ENCODE measurements at regions not wholly inside any gene's neighbourhood (a gene's known extent, or its start where the extent isn't known, plus 50 kb on each side); places are given as distances from the start of the nearest gene placed in this dataset.

DNA sequence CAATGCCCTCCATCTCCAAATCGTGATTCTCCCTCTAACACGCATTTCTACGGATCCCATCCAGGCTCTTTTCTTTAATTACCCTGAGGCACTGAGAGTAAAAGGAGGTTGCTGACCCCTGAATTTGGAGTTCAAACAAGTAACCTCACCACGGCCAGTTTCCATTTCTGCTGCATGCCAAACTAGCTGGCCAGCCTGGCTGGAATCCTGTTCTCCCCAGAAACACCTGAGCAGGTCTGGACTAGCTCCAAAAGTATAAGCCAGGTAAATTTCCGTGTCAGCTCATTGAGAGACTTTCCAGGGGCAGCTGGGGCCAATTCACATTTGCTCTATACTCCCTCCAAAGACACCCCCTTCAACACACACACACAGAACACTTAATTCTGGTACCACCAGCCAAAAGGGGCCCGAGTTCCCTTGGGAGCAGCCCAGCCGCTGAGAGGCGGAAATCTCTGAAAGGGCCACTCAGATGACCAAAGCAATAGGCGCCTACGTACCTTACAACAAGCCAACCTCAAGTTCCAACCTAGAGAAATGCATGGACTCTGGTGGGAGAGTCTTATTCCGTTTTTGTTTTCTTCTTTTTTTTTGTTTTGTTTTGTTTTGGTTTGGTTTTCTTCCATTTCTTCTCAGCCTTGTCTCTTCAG, 131.4 kb downstream of the NDUFA12 start:
- peaks cover 0 to 28% (median 24%) of the 10 kb centered on the region in 4 donors for H3K4me1 ChIP-seq
- H3K27me3 ChIP-seq, result peaks cover 7 to 38% (median 34%) of the 10 kb centered on the region in 3 donors
- H3K4me3 ChIP-seq, result no peak overlapping the region
- H3K9me3 ChIP-seq, result no peaks in the 10 kb centered on the region
- intact Hi-C loops (cut with DNase I), result loop anchor here (5.0 to 10.0 kb wide), 3 partner anchors 40 to 327 kb away; no protein-coding TSS in a partner anchor
- H3K36me3 ChIP-seq, result no peaks in the 10 kb centered on the region
- WGBS, 2 donors, result 53 to 76% methylated on average over 11 of the region's 11 CpGs
- DNase-seq, result no peak
- TF ChIP-seq POLR2AphosphoS5 (IDR thresholded peaks at IDR 0.05) (no peak), POLR2A (IDR thresholded peaks at IDR 0.05) (no peak), EP300 (IDR thresholded peaks at IDR 0.05) (no peak)
- TF ChIP-seq, protein P1, sequence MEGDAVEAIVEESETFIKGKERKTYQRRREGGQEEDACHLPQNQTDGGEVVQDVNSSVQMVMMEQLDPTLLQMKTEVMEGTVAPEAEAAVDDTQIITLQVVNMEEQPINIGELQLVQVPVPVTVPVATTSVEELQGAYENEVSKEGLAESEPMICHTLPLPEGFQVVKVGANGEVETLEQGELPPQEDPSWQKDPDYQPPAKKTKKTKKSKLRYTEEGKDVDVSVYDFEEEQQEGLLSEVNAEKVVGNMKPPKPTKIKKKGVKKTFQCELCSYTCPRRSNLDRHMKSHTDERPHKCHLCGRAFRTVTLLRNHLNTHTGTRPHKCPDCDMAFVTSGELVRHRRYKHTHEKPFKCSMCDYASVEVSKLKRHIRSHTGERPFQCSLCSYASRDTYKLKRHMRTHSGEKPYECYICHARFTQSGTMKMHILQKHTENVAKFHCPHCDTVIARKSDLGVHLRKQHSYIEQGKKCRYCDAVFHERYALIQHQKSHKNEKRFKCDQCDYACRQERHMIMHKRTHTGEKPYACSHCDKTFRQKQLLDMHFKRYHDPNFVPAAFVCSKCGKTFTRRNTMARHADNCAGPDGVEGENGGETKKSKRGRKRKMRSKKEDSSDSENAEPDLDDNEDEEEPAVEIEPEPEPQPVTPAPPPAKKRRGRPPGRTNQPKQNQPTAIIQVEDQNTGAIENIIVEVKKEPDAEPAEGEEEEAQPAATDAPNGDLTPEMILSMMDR (IDR thresholded peaks at IDR 0.05), result no peak
- H3K27ac ChIP-seq, result peak overlapping the region in 1 of 4 donors; percentile 71

DNA sequence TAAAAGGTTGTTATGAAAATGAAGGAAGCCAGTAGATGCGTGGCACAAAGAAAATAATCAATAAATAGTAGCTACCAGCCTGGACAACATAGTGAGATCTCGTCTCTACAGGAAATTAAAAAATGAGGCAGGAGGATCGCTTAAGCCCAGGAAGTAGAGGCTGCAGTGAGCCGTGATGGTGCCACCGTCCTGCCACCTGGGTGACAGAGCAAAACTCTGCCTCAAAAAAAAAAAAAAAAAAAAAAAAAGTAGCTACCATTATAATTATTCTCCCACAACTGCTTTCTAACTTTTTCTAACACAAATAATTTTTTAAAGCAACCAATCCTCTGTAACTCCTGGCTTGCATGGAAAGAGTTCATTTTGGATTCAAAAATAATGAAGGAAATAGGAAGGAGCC, 133.0 kb downstream of the NDUFA12 start:
- intact Hi-C loops (cut with DNase I), result loop anchor here (5.0 to 10.0 kb wide), 3 partner anchors 38 to 326 kb away; no protein-coding TSS in a partner anchor
- H3K27me3 ChIP-seq, result peaks cover 7 to 38% (median 32%) of the 10 kb centered on the region in 3 donors
- WGBS, 2 donors, result 55 to 79% methylated on average over 5 of the region's 5 CpGs
- no peak for DNase-seq
- H3K4me3 ChIP-seq, result no peak overlapping the region
- no peaks in the 10 kb centered on the region for H3K36me3 ChIP-seq
- H3K4me1 ChIP-seq, result peaks cover 0 to 32% (median 27%) of the 10 kb centered on the region in 4 donors
- TF ChIP-seq, protein P1 (IDR thresholded peaks at IDR 0.05), result no peak
- TF ChIP-seq EP300 (IDR thresholded peaks at IDR 0.05) (no peak), POLR2AphosphoS5 (IDR thresholded peaks at IDR 0.05) (no peak), POLR2A (IDR thresholded peaks at IDR 0.05) (no peak)
- H3K27ac ChIP-seq, result no peak overlapping the region
- no peaks in the 10 kb centered on the region for H3K9me3 ChIP-seq

DNA sequence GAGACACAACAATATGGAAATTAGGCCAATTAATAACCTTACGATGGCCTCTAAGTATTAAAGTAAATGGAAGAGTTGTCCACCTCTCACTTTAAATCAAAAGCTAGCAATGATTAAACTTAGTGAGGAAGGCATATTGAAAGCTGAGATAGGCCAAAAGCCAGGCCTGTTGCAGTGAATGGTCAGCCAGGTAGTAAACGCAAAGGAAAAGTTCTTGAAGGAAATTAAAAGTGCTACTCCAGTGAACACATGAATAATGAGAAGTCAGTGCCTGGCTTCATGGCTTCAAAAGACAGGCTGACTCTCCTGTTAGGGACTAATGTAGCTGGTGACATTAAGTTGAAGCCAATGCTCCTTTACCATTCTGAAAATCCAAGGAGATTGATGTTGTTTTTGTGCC, 135.3 kb downstream of the NDUFA12 start:
- 93 to 95% methylated on average over 2 of the region's 2 CpGs for WGBS, 2 donors
- intact Hi-C loops (cut with DNase I), result no loop called here

DNA sequence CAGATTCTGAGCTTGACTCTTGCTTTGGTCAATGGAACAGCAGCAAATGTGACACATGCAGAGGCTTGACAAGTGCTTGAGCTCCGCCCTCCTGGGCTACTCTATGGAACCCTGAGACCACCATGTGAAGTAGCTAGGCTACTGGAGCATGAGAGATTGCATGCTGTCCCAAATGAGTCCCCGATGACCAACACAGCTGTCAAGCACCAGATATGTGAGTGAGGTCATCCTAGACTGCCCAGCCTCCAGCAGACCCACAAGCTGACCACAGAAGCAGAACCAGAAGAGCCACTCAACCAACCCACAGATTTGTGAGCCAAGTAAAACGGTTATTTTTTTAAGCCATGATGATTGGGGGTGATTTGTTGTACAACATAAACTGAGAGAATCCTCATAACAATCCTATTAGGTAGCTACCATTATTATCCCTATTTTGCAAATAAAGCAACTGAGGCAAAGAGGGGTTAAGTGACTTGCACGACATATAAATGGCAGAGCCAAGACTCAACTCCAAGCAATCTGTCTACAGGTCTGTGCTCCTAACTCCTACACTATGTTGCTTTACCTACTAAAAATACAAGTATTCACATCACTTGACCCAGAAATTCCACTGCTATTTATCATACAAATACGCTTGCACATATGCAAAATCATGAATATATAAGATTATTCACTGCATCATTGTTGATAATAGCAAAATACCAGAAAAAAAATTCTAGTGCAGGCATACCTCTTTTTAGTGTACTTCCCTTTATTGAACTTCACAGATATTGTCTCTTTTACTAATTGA, 136.2 kb downstream of the NDUFA12 start:
- no peak for TF ChIP-seq EP300 (IDR thresholded peaks at IDR 0.05)
- TF ChIP-seq, protein P1 (IDR thresholded peaks at IDR 0.05), result no peak
- no peak for TF ChIP-seq POLR2A (IDR thresholded peaks at IDR 0.05)
- no peak for TF ChIP-seq POLR2AphosphoS5 (IDR thresholded peaks at IDR 0.05)
- no peaks in the 10 kb centered on the region for H3K36me3 ChIP-seq
- DNase-seq, result no peak
- intact Hi-C loops (cut with DNase I), result no loop called here
- H3K9me3 ChIP-seq, result no peaks in the 10 kb centered on the region
- 86 to 91% methylated on average over 5 of the region's 5 CpGs for WGBS, 2 donors
- no peak overlapping the region for H3K27ac ChIP-seq
- peaks cover 0 to 18% (median 13%) of the 10 kb centered on the region in 3 donors for H3K27me3 ChIP-seq
- no peak overlapping the region for H3K4me3 ChIP-seq
- H3K4me1 ChIP-seq, result peaks cover 0 to 19% (median 2%) of the 10 kb centered on the region in 4 donors

More for the DNA sequence above, 135.3 kb downstream of the NDUFA12 start:
- H3K27me3 ChIP-seq, result peaks cover 4 to 23% (median 22%) of the 10 kb centered on the region in 3 donors
- DNase-seq, result no peak
- H3K4me1 ChIP-seq, result peaks cover 0 to 24% (median 9%) of the 10 kb centered on the region in 4 donors
- no peak overlapping the region for H3K27ac ChIP-seq
- no peak overlapping the region for H3K4me3 ChIP-seq
- H3K36me3 ChIP-seq, result no peaks in the 10 kb centered on the region
- no peak for TF ChIP-seq EP300 (IDR thresholded peaks at IDR 0.05)
- no peak for TF ChIP-seq POLR2AphosphoS5 (IDR thresholded peaks at IDR 0.05)
- TF ChIP-seq, protein P1 (IDR thresholded peaks at IDR 0.05), result no peak
- TF ChIP-seq POLR2A (IDR thresholded peaks at IDR 0.05), result no peak
- no peaks in the 10 kb centered on the region for H3K9me3 ChIP-seq
